Lower leg skin (tissue), 3 donors: ENCODE measurements at regions not wholly inside any gene's neighbourhood (a gene's known extent, or its start where the extent isn't known, plus 50 kb on each side); places are given as distances from the start of the nearest gene placed in this dataset.

Source experiments
- POLR2A ChIP-seq, 2 donors: fragments of 450-650 bp; IDR thresholded peaks; one replicate each; pipeline ENCODE4 v1.6.1; 2016 to 2017; ENCODE audit warnings: antibody characterized with exemption in 2 of 2, mild to moderate bottlenecking in 1 of 2, moderate library complexity in 1 of 2
- TF ChIP-seq, protein P1 (sequence below), 3 donors: fragments of 450-650 bp; IDR thresholded peaks; one replicate each; pipeline ENCODE4 v1.5.1; 2016; ENCODE audit warnings: antibody characterized with exemption in 3 of 3, mild to moderate bottlenecking in 3 of 3, moderate library complexity in 2 of 3

DNA sequence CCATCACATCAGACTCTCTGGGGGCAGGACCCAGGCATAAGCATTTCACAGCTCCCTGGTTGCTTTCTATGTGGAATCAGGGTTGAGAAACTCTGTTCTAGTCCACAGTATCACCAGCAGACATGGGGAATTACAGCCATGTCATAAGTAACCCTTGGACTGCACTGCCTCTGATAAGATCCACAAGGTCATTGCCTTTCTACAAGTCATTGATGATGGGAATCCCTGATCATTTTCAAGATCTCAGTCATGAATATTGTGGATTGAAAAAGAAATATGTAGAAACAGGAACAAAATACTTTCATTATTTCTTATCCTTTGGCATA lies 304.1 kb downstream of the KLF6 start:
- TF ChIP-seq, protein P1, sequence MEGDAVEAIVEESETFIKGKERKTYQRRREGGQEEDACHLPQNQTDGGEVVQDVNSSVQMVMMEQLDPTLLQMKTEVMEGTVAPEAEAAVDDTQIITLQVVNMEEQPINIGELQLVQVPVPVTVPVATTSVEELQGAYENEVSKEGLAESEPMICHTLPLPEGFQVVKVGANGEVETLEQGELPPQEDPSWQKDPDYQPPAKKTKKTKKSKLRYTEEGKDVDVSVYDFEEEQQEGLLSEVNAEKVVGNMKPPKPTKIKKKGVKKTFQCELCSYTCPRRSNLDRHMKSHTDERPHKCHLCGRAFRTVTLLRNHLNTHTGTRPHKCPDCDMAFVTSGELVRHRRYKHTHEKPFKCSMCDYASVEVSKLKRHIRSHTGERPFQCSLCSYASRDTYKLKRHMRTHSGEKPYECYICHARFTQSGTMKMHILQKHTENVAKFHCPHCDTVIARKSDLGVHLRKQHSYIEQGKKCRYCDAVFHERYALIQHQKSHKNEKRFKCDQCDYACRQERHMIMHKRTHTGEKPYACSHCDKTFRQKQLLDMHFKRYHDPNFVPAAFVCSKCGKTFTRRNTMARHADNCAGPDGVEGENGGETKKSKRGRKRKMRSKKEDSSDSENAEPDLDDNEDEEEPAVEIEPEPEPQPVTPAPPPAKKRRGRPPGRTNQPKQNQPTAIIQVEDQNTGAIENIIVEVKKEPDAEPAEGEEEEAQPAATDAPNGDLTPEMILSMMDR (IDR thresholded peaks at IDR 0.05), result no peak
- no peak for TF ChIP-seq POLR2A (IDR thresholded peaks at IDR 0.05)
